Pancreas (tissue), 10 donors: ENCODE measurements at regions not wholly inside any gene's neighbourhood (a gene's known extent, or its start where the extent isn't known, plus 50 kb on each side); places are given as distances from the start of the nearest gene placed in this dataset.
A peak's percentile ranks its signal among the peaks of the same experiment; 100 is the strongest.

Source experiments
- ATAC-seq, 4 donors: fragments of 200-7000 bp; cut with Tn5 transposase; one replicate each; pipeline versions ENCODE4 v1.8.0 to v1.9.1; 2020; ENCODE audit warnings: mild to moderate bottlenecking in 4 of 4, moderate library complexity in 4 of 4
- DNase-seq, 6 donors: peaks; one replicate each; pipeline ENCODE4 v3.0.0-alpha.2; 2020
- FAIRE-seq: peaks from 2 replicates; lab custom pipeline; 2012; peaks lifted over from hg19 to GRCh38; lab: Jason Lieb, UNC
- H3K27ac ChIP-seq, 4 donors: fragments of 200-600 bp; sonication (generic); 1 replicate in 3 of 4; 2 replicates in 1 of 4; pipeline versions ENCODE4 v1.5.0 to v1.8.0; 2020
- H3K27me3 ChIP-seq, 4 donors: fragments of 200-600 bp; one replicate each; pipeline ENCODE4 v1.8.0; 2021
- H3K36me3 ChIP-seq, 3 donors: fragments of 200-600 bp; sonication (generic) in 1 of 3; one replicate each; pipeline versions ENCODE4 v1.5.0 to v1.8.0; 2020 to 2021
- H3K4me1 ChIP-seq, 3 donors: fragments of 200-600 bp; one replicate each; pipeline ENCODE4 v1.8.0; 2021
- H3K4me3 ChIP-seq, 4 donors: fragments of 200-600 bp; sonication (generic) in 2 of 4; one replicate each; pipeline versions ENCODE4 v1.5.0 to v1.8.0; 2020 to 2021
- H3K9me3 ChIP-seq, 4 donors: fragments of 200-600 bp; one replicate each; pipeline ENCODE4 v1.8.0; 2021
- CTCF ChIP-seq, 4 donors: fragments of 200-600 bp; sonication (generic) in 3 of 4; IDR thresholded peaks; one replicate each; pipeline versions ENCODE4 v1.5.0 to v1.8.0; 2021; ENCODE audit warnings: antibody characterized with exemption in 4 of 4
- WGBS, 2 donors: extraction: QIAGEN DNeasy Blood & Tissue Kit; methylation state at CpG; one replicate each; pipeline ENCODE4 v1.1.7; 2013; 5-methylcytosine and 5-hydroxymethylcytosine counted together
- intact Hi-C, 3 donors: fragments of 100-400 bp; cut with DNase I; formaldehyde crosslinking; loops; one replicate each; pipeline versions ENCODE4 v1.11.1 to v1.14.2; 2022
- donor health status: healthy with polysubstance abuse.
- donor health status: DM: no; HTN: no; CAD: no; lungs with moderate emphysema.
- donor health status: DM: no; HTN: no; CAD: no.
- donor health status: control.
- donor health status: control.
- donor health status: Bipolar disorder and iron deficiency.
- donor health status: DM: yes; HTN: yes; CAD: no.
- donor health status: DM: no; HTN: no; CAD: no.
- donor health status: DM: no; HTN: no; CAD: no.
- donor health status: DM: yes; HTN: yes; CAD: no.

GRCh38 chr18:39675906-39676305 lies 2110.3 kb upstream of the CELF4 start:
- ATAC-seq: no peak

GRCh38 chr18:39675368-39675767 lies 2109.8 kb upstream of the CELF4 start:
- Histone ChIP-seq H3K9me3 (no peaks in the 10 kb centered on the region), H3K27ac (no peak overlapping the region), H3K36me3 (no peaks in the 10 kb centered on the region), H3K27me3 (no peaks in the 10 kb centered on the region), H3K4me3 (no peak overlapping the region), H3K4me1 (no peaks in the 10 kb centered on the region)
- ATAC-seq (peak in 1 of 4 donors; percentile 47), FAIRE-seq (no peak), DNase-seq (no peak)
- WGBS, 2 donors: 75 to 84% methylated on average over 3 of the region's 3 CpGs
- intact Hi-C loops: no loop called here
- TF ChIP-seq CTCF (IDR thresholded peaks at IDR 0.05): no peak

More at GRCh38 chr18:39675906-39676305, 2110.3 kb upstream of the CELF4 start:
- WGBS, 2 donors: 69 to 72% methylated on average over 5 of the region's 5 CpGs
- Histone ChIP-seq H3K27me3 (no peaks in the 10 kb centered on the region), H3K36me3 (no peaks in the 10 kb centered on the region), H3K27ac (no peak overlapping the region), H3K9me3 (no peaks in the 10 kb centered on the region), H3K4me1 (no peaks in the 10 kb centered on the region), H3K4me3 (no peak overlapping the region)
- no peak for FAIRE-seq
- TF ChIP-seq CTCF (IDR thresholded peaks at IDR 0.05): no peak
- intact Hi-C loops: no loop called here
- DNase-seq: no peak

- Histone ChIP-seq H3K4me1 (no peaks in the 10 kb centered on the region), H3K36me3 (no peaks in the 10 kb centered on the region), H3K27ac (no peak overlapping the region), H3K9me3 (no peaks in the 10 kb centered on the region), H3K27me3 (no peaks in the 10 kb centered on the region), H3K4me3 (no peak overlapping the region)
- ATAC-seq: no peak
- intact Hi-C loops: no loop called here
- no peak for DNase-seq
- WGBS, 2 donors: 77 to 84% methylated on average over 3 of the region's 3 CpGs
- FAIRE-seq: no peak
- TF ChIP-seq CTCF (IDR thresholded peaks at IDR 0.05): no peak
Measured at GRCh38 chr18:39672171-39672570, 2106.6 kb upstream of the CELF4 start.

GRCh38 chr18:39667905-39668304 lies 2102.3 kb upstream of the CELF4 start:
- DNase-seq (no peak), FAIRE-seq (no peak), ATAC-seq (no peak)
- Histone ChIP-seq H3K36me3 (no peaks in the 10 kb centered on the region), H3K27ac (no peak overlapping the region), H3K27me3 (no peaks in the 10 kb centered on the region), H3K4me1 (no peaks in the 10 kb centered on the region), H3K4me3 (no peak overlapping the region), H3K9me3 (no peaks in the 10 kb centered on the region)
- intact Hi-C loops: no loop called here
- TF ChIP-seq CTCF (IDR thresholded peaks at IDR 0.05): no peak

- Histone ChIP-seq H3K4me3 (no peak overlapping the region), H3K9me3 (no peaks in the 10 kb centered on the region), H3K27ac (no peak overlapping the region), H3K36me3 (no peaks in the 10 kb centered on the region), H3K4me1 (no peaks in the 10 kb centered on the region), H3K27me3 (no peaks in the 10 kb centered on the region)
- DNase-seq (no peak), FAIRE-seq (no peak), ATAC-seq (no peak)
- no peak for TF ChIP-seq CTCF (IDR thresholded peaks at IDR 0.05)
- 51 to 63% methylated on average over 2 of the region's 2 CpGs for WGBS, 2 donors
- intact Hi-C loops: no loop called here
Measured at GRCh38 chr18:39666541-39666940, 2100.9 kb upstream of the CELF4 start.
